H9 (cell line): ENCODE measurements at regions not wholly inside any gene's neighbourhood (a gene's known extent, or its start where the extent isn't known, plus 50 kb on each side); places are given as distances from the start of the nearest gene placed in this dataset.

Experiments used
- DNase-seq: peaks from one replicate; pipeline ENCODE4 v3.0.0-alpha.2; 2017
- H2AFZ ChIP-seq: one replicate; pipeline ENCODE4 v1.6.1; 2013; ENCODE audit warnings: mild to moderate bottlenecking, low read length, control low read depth, moderate library complexity
- H2AK5ac ChIP-seq: 2 replicates; pipeline ENCODE4 v1.6.1; 2013; ENCODE audit warnings: low read length, control low read depth, mixed read lengths; ENCODE audit not compliant: insufficient read length
- H2BK120ac ChIP-seq: one replicate; pipeline ENCODE4 v1.6.1; 2013; ENCODE audit warnings: low read depth, mild to moderate bottlenecking, low read length, control low read depth, inconsistent platforms; ENCODE audit not compliant: poor library complexity, severe bottlenecking
- H2BK12ac ChIP-seq: 2 replicates; pipeline ENCODE4 v1.6.1; 2013; ENCODE audit warnings: low read length, control low read depth, mixed read lengths, low read depth; ENCODE audit not compliant: insufficient read length
- H2BK15ac ChIP-seq: 2 replicates; pipeline ENCODE4 v1.6.1; 2013; ENCODE audit warnings: low read depth, low read length, control low read depth
- H2BK20ac ChIP-seq: one replicate; pipeline ENCODE4 v1.6.1; 2013; ENCODE audit warnings: low read depth, mild to moderate bottlenecking, low read length, control low read depth, inconsistent platforms; ENCODE audit not compliant: poor library complexity, severe bottlenecking
- H2BK5ac ChIP-seq: 2 replicates; pipeline ENCODE4 v1.6.1; 2013; ENCODE audit warnings: low read length, control low read depth, mixed read lengths; ENCODE audit not compliant: insufficient read length
- H3K14ac ChIP-seq: 2 replicates; pipeline ENCODE4 v1.6.1; 2013; ENCODE audit warnings: low read length, control low read depth; ENCODE audit not compliant: insufficient read depth
- H3K18ac ChIP-seq: 2 replicates; pipeline ENCODE4 v1.6.1; 2013; ENCODE audit warnings: low read depth, mild to moderate bottlenecking, mixed read lengths, low read length, control low read depth; ENCODE audit not compliant: insufficient read length
- H3K23ac ChIP-seq: 2 replicates; pipeline ENCODE4 v1.6.1; 2013; ENCODE audit warnings: low read length, control low read depth, mixed read lengths, low read depth; ENCODE audit not compliant: insufficient read length
- H3K23me2 ChIP-seq: 2 replicates; pipeline ENCODE4 v1.6.1; 2013; ENCODE audit warnings: low read depth, mild to moderate bottlenecking, mixed read lengths, low read length, control low read depth; ENCODE audit not compliant: insufficient read length, poor library complexity, severe bottlenecking
- H3K27ac ChIP-seq: 2 replicates; pipeline ENCODE4 v1.5.1; 2013; ENCODE audit warnings: low read length, control low read depth, mixed read lengths, low read depth; ENCODE audit not compliant: insufficient read length
- H3K27me3 ChIP-seq: 2 replicates; pipeline ENCODE4 v1.6.1; 2013; ENCODE audit warnings: low read length, control low read depth, inconsistent platforms; ENCODE audit not compliant: insufficient read depth
- H3K4ac ChIP-seq: 2 replicates; pipeline ENCODE4 v1.6.1; 2013; ENCODE audit warnings: low read depth, mild to moderate bottlenecking, control low read depth, inconsistent platforms, low read length, moderate library complexity
- H3K4me1 ChIP-seq: 2 replicates; pipeline ENCODE4 v1.6.1; 2013; ENCODE audit warnings: low read length, control low read depth, inconsistent platforms; ENCODE audit not compliant: insufficient read depth
- H3K4me2 ChIP-seq: 2 replicates; pipeline ENCODE4 v1.6.1; 2013; ENCODE audit warnings: low read length, control low read depth, mixed read lengths; ENCODE audit not compliant: insufficient read length, insufficient read depth
- H3K56ac ChIP-seq: 2 replicates; pipeline ENCODE4 v1.6.1; 2013; ENCODE audit warnings: low read depth, mild to moderate bottlenecking, mixed read lengths, low read length, control low read depth; ENCODE audit not compliant: insufficient read length
- H3K79me1 ChIP-seq: 2 replicates; pipeline ENCODE4 v1.6.1; 2013; ENCODE audit warnings: low read depth, mild to moderate bottlenecking, moderate library complexity, low read length, control low read depth, inconsistent platforms; ENCODE audit not compliant: insufficient read depth, poor library complexity, severe bottlenecking
- H3K79me2 ChIP-seq: 2 replicates; pipeline ENCODE4 v1.6.1; 2013; ENCODE audit warnings: low read length, control low read depth, inconsistent platforms; ENCODE audit not compliant: insufficient read depth
- H3K9ac ChIP-seq: 2 replicates; pipeline ENCODE4 v1.6.1; 2013; ENCODE audit warnings: low read length, control low read depth, mixed read lengths; ENCODE audit not compliant: insufficient read length; ENCODE audit errors: extremely low read depth
- H3K9me3 ChIP-seq: one replicate; pipeline ENCODE4 v1.6.1; 2013; ENCODE audit warnings: low read depth, low read length, inconsistent platforms; ENCODE audit not compliant: control insufficient read depth
- H3T11ph ChIP-seq: one replicate; pipeline ENCODE4 v1.6.1; 2013; ENCODE audit warnings: mild to moderate bottlenecking, low read length, control low read depth, inconsistent platforms
- H4K20me1 ChIP-seq: one replicate; pipeline ENCODE4 v1.6.1; 2013; ENCODE audit not compliant: control insufficient read depth, insufficient read length, insufficient read depth
- H4K5ac ChIP-seq: 2 replicates; pipeline ENCODE4 v1.6.1; 2013; ENCODE audit warnings: low read depth, mild to moderate bottlenecking, mixed read lengths, low read length, control low read depth; ENCODE audit not compliant: insufficient read length
- H4K8ac ChIP-seq: replicated peaks from 2 replicates; pipeline ENCODE4 v1.6.1; 2013; ENCODE audit warnings: low read length, control low read depth, mixed read lengths, low read depth; ENCODE audit not compliant: insufficient read length
- H4K91ac ChIP-seq: 2 replicates; pipeline ENCODE4 v1.6.1; 2013; ENCODE audit warnings: low read depth, mild to moderate bottlenecking, moderate library complexity, mixed read lengths, low read length, control low read depth; ENCODE audit not compliant: insufficient read length
- H3K27ac Mint-ChIP-seq, 3 experiments: 2 replicates in 2 of 3; 3 replicates in 1 of 3; pipeline ENCODE4 v1.8.0; 2020 to 2021; ENCODE audit warnings: mixed read lengths in 3 of 3, mild to moderate bottlenecking in 1 of 3, moderate library complexity in 1 of 3
- H3K27me3 Mint-ChIP-seq: 2 replicates; pipeline ENCODE4 v1.8.0; 2021; ENCODE audit warnings: low read depth, mild to moderate bottlenecking, moderate library complexity, mixed read lengths
- H3K36me3 Mint-ChIP-seq, 3 experiments: 2 replicates in 2 of 3; 3 replicates in 1 of 3; pipeline ENCODE4 v1.8.0; 2020 to 2021; ENCODE audit warnings: low read depth in 3 of 3, mixed read lengths in 3 of 3; ENCODE audit not compliant: insufficient read depth in 1 of 3
- H3K4me1 Mint-ChIP-seq, 2 experiments: 2 replicates each; pipeline ENCODE4 v1.8.0; 2020; ENCODE audit warnings: mixed read lengths in 2 of 2
- H3K4me3 Mint-ChIP-seq, 2 experiments: 2 replicates in 1 of 2; 3 replicates in 1 of 2; pipeline ENCODE4 v1.8.0; 2020 to 2021; ENCODE audit warnings: mild to moderate bottlenecking in 2 of 2, mixed read lengths in 2 of 2, moderate library complexity in 1 of 2
- H3K9me3 Mint-ChIP-seq, 2 experiments: 2 replicates in 1 of 2; 3 replicates in 1 of 2; pipeline ENCODE4 v1.8.0; 2020; ENCODE audit warnings: mild to moderate bottlenecking in 2 of 2, mixed read lengths in 2 of 2, moderate library complexity in 1 of 2
- CTCF ChIP-seq: fragments of 200-600 bp; sonication (generic); conservative IDR thresholded peaks from 3 replicates; pipeline ENCODE4 v1.8.0; 2021; ENCODE audit warnings: antibody characterized with exemption, mild to moderate bottlenecking
- WGBS: extraction: QIAGEN DNeasy Blood & Tissue Kit; methylation state at CpG from one replicate; pipeline ENCODE4 v1.1.7; 2013; ENCODE audit warnings: missing lambda C conversion rate, low lambda C conversion rate, mixed read lengths; ENCODE audit not compliant: insufficient read length; ENCODE audit errors: extremely low coverage; 5-methylcytosine and 5-hydroxymethylcytosine counted together

- no CpG with 5 or more reads among the region's 4 CpGs for WGBS
- H3K4me3 Mint-ChIP-seq = no peak overlapping the region
Measured at GRCh38 chr11:25924586-25924985, 407.3 kb upstream of the ANO3 start.

More at GRCh38 chr11:25924586-25924985, 407.3 kb upstream of the ANO3 start:
- H3K36me3 Mint-ChIP-seq = peaks cover 8 to 23% (median 12%) of the 10 kb centered on the region in 3 experiments
- Histone ChIP-seq H2AFZ (no peak overlapping the region), H2BK20ac (no peak overlapping the region), H4K20me1 (no peaks in the 10 kb centered on the region), H3K27ac (no peak overlapping the region), H3K14ac (no peak overlapping the region), H3K79me1 (no peaks in the 10 kb centered on the region), H3K9ac (no peak overlapping the region), H3K9me3 (no peaks in the 10 kb centered on the region), H2BK15ac (no peak overlapping the region), H3K4ac (no peak overlapping the region), H3T11ph (no peak overlapping the region), H3K4me2 (no peak overlapping the region), H3K23ac (no peak overlapping the region), H2BK5ac (no peak overlapping the region), H3K56ac (no peak overlapping the region), H2BK120ac (no peak overlapping the region), H3K23me2 (no peaks in the 10 kb centered on the region), H4K5ac (no peak overlapping the region), H3K4me1 (no peaks in the 10 kb centered on the region), H3K79me2 (no peaks in the 10 kb centered on the region), H2BK12ac (no peak overlapping the region), H3K27me3 (no peaks in the 10 kb centered on the region), H2AK5ac (no peak overlapping the region), H4K8ac (no peak overlapping the region), H3K18ac (no peak overlapping the region), H4K91ac (no peak overlapping the region)
- no peak for TF ChIP-seq CTCF
- H3K9me3 Mint-ChIP-seq = peaks cover 19 to 27% of the 10 kb centered on the region in 2 experiments
- H3K27ac Mint-ChIP-seq = no peak overlapping the region
- no peaks in the 10 kb centered on the region for H3K27me3 Mint-ChIP-seq
- DNase-seq = no peak
- H3K4me1 Mint-ChIP-seq = peaks cover 7 to 9% of the 10 kb centered on the region in 2 experiments
